ENCODE measurements at regions not wholly inside any gene's neighbourhood (a gene's known extent, or its start where the extent isn't known, plus 50 kb on each side); places are given as distances from the start of the nearest gene placed in this dataset.

DNA sequence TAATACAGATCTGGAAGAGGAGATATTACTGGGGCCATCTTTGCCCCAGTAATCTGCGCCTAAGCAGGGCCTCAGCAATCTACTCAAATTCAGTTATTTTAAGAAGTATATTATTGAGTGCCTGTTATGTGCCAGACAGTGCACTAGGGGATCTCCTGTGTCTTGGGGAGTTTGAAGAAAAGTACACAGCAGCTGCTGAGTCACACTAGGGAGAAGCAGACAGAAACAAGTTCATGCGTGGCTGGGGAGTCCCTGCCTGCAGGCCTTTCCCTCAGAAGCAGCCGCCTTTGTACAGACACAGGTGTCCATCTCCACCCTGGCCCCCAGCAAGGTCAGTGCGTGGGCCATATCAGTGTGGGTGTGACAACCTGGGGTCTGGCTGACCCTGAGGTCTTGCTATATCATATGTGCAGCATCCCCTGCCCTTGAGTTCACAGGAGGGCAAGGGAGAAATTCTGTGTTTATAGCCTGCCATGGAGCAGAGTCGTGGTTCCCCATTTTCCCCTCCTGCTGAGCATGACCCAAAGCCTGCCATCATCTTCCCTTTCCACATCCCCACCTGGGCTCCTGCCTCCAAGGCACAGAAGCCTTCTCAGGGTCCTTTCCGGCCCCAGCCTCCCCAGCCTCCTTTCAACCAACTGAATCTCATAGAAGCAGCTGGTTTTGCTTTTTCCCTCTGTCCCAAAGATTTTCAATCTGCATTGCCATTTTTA, 229.9 kb upstream of the SDK2 start (continued):
- TF ChIP-seq, protein P1, sequence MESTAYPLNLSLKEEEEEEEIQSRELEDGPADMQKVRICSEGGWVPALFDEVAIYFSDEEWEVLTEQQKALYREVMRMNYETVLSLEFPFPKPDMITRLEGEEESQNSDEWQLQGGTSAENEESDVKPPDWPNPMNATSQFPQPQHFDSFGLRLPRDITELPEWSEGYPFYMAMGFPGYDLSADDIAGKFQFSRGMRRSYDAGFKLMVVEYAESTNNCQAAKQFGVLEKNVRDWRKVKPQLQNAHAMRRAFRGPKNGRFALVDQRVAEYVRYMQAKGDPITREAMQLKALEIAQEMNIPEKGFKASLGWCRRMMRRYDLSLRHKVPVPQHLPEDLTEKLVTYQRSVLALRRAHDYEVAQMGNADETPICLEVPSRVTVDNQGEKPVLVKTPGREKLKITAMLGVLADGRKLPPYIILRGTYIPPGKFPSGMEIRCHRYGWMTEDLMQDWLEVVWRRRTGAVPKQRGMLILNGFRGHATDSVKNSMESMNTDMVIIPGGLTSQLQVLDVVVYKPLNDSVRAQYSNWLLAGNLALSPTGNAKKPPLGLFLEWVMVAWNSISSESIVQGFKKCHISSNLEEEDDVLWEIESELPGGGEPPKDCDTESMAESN (CRISPR knock-in tag; conservative IDR thresholded peaks at IDR 0.05), result no peak

DNA sequence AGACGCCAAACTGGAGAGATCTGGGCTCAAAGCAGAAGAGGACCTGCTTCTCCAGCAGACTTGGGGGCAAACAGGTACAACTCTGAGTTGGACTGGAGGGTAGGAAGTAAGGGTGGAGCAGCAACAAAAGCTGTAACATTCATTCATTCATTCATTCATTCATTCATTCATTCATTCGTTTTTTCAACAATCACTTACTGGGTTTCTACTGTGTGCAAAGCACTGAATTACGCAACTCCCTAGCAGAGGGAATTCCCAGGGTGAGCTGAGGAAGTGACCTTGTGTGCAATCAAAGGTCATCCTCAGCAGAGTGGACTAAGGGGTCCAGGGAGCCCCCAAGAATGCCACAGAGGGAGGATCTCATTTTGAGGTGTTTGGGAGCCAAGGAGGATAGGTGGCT, 231.1 kb upstream of the SDK2 start:
- BruUV-seq (replicated peaks), result no TSS peak
- intact Hi-C loops (cut with micrococcal nuclease; ENCODE audit: unreplicated experiment), result no loop called here
- TF ChIP-seq ZNF24 (IDR thresholded peaks at IDR 0.05) (peak; percentile 89), CEBPG (CRISPR knock-in tag; IDR thresholded peaks at IDR 0.05) (peak; percentile 83), CEBPB (IDR thresholded peaks at IDR 0.05; ENCODE audit: borderline replicate concordance, low read depth, low read length) (peak; percentile 95), FOXP1 (IDR thresholded peaks at IDR 0.05) (no peak), FOXP1 (CRISPR knock-in tag; IDR thresholded peaks at IDR 0.05) (no peak), ESRRA (CRISPR knock-in tag; IDR thresholded peaks at IDR 0.05; ENCODE audit: low read depth) (peak; percentile 68; the same call in 1 of the 2 replicates), HNF4A (CRISPR knock-in tag; IDR thresholded peaks at IDR 0.05) (0 out of 2 replicates have a peak, but pooled peaks have one; percentile 38), NR2C2 (CRISPR knock-in tag; IDR thresholded peaks at IDR 0.05; ENCODE audit: borderline replicate concordance) (peak; percentile 15; the same call in 1 of the 2 replicates), NR2F6 (IDR thresholded peaks at IDR 0.05) (peak; percentile 34), NR2F6 (CRISPR knock-in tag; IDR thresholded peaks at IDR 0.05) (no peak), ZSCAN29 (CRISPR knock-in tag; conservative IDR thresholded peaks at IDR 0.05) (no peak)
- Histone ChIP-seq H3K36me3 (replicated peaks in 1 of 2; ENCODE audit: control insufficient read depth in 1 of 2, insufficient read depth in 2 of 2, low read length in 2 of 2) (no peaks in the 10 kb centered on the region), H3K4me3 (replicated peaks in 1 of 3; ENCODE audit: insufficient read depth in 1 of 3, low read depth in 2 of 3, low read length in 3 of 3) (no peak overlapping the region), H3K4me1 (ENCODE audit: insufficient read depth, low read length) (peaks cover 8% of the 10 kb centered on the region; the same call in 1 of the 2 replicates), H3K27me3 (ENCODE audit: control insufficient read depth in 1 of 2, insufficient read depth in 2 of 2, low read length in 2 of 2) (peaks cover 10 to 22% of the 10 kb centered on the region in 2 experiments; a peak in 4 of 5 replicates), H4K20me1 (ENCODE audit: insufficient read depth, low read length) (no peaks in the 10 kb centered on the region), H3K27ac (ENCODE audit: extremely low read length, insufficient read depth, low read length) (no peak overlapping the region), H3K9ac (ENCODE audit: insufficient read depth, low read depth, low read length) (no peak overlapping the region), H3K4me2 (ENCODE audit: low read depth, low read length) (no peak overlapping the region), H3K79me2 (ENCODE audit: insufficient read depth, low read length) (no peaks in the 10 kb centered on the region), H2AFZ (ENCODE audit: low read length) (no peak overlapping the region), H3K9me3 (ENCODE audit: low read length) (no peaks in the 10 kb centered on the region)
- WGBS (ENCODE audit: low lambda C conversion rate), result 30% methylated on average over 3 of the region's 3 CpGs
- no peak; the same call in 2 of the 3 replicates for ATAC-seq
- ChIA-PET CTCF (ENCODE audit: low intra/inter-chr PET ratio, low total read pairs) (no interaction called here), POLR2A (no interaction called here)
- DNase-seq (ENCODE audit: low spot score), result no peak
- in situ Hi-C loops (cut with HindIII; ENCODE audit: extremely low pct_ligation_motif_present, low pct_unique_long_range_greater_than_20kb), result no loop called here
- FAIRE-seq, result no peak

All from HepG2 (cell line).